ENCODE measurements at regions not wholly inside any gene's neighbourhood (a gene's known extent, or its start where the extent isn't known, plus 50 kb on each side); places are given as distances from the start of the nearest gene placed in this dataset.

DNA sequence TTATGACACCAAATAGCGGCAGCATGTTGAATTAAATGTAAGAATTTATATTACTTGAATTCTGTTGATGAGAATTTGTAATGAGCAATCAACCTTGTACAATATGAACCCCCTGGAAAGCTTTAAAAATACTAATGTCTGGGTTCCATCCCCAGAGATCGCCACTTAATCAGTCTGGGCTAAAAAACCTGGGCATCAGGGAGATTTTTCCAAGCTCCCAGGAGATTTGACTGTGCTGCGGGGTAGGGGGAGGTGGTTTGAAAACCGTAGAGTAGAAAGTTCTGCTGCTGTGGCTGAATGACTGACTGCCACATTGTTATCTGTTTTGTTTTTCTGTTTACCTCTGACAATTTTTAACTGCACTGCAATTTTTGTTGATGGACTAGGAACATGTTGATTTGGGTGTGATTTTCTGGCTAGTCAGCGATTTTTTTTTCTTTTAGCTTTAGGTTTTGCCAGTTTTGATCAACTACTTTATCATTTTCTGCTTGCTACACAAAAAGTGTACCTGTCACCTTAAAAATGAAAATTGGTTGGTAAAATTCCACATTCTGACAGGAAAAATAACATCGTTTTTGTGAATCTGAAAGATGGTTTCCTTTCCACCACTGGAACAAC is 79.3 kb downstream of the PCTP start:
- H3K27me3 ChIP-seq = no peaks in the 10 kb centered on the region

GRCh38 chr17:55830699-55831471 is 80.0 kb downstream of the PCTP start:
- no peaks in the 10 kb centered on the region for H3K36me3 ChIP-seq
- H3K27me3 ChIP-seq = no peaks in the 10 kb centered on the region
- peaks cover 3% of the 10 kb centered on the region; the same call in 1 of the 2 replicates for H3K4me1 ChIP-seq
- H3K4me3 ChIP-seq = no peak overlapping the region
- H3K27ac ChIP-seq = no peak overlapping the region
- peak; percentile 8 to 46 for DNase-seq
- no peaks in the 10 kb centered on the region for H3K9me3 ChIP-seq (replicated peaks)

More for the DNA sequence above, 79.3 kb downstream of the PCTP start:
- Histone ChIP-seq H3K36me3 (no peaks in the 10 kb centered on the region), H3K9me3 (replicated peaks) (no peaks in the 10 kb centered on the region), H3K4me1 (peaks cover 3% of the 10 kb centered on the region; the same call in 1 of the 2 replicates), H3K4me3 (no peak overlapping the region), H3K27ac (no peak overlapping the region)
- DNase-seq = no peak

GRCh38 chr17:55833306-55833705 is 82.5 kb downstream of the PCTP start:
- Histone ChIP-seq H3K4me3 (no peak overlapping the region), H3K36me3 (no peaks in the 10 kb centered on the region), H3K9me3 (replicated peaks) (no peaks in the 10 kb centered on the region), H3K27ac (no peak overlapping the region), H3K27me3 (no peaks in the 10 kb centered on the region), H3K4me1 (peaks cover 3% of the 10 kb centered on the region; the same call in 1 of the 2 replicates)
- DNase-seq = no peak

DNA sequence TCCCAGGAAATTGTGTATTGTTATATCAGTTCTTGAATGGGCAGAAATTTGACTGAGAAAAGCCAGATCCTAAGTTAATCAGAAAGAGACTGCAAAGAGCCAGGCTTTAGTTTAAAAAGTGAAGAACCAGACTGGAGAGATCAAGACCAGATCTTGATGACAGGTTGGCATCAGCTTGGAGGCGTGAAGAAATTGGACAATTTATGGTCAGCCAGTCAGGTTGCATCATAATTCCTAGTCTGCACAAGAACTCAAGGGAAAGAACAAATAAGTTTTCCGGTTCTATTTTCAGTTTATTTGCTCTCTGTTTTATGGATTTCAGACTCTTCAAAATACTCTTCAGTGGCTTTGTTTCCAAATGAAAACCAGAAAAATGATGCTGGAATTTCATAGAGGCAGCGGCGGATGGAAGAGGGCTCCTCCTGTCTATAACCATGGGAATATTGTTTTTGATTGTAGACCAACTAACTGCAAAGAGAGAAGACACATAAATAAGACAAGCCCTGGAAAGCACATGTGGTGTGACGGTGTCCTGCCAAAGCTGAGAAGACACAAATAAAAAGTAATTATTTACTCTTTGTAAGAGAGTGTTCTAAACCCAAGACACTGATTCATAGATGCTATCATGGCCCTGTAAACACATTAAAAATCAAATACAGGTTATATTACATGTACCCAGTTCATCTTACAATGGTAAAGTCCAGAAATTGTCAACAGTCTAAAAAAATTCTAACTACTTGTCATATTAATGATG is 91.7 kb downstream of the PCTP start:
- no peaks in the 10 kb centered on the region for H3K9me3 ChIP-seq (replicated peaks)
- no peak for DNase-seq
- no peaks in the 10 kb centered on the region for H3K27me3 ChIP-seq
- H3K4me3 ChIP-seq = no peak overlapping the region
- no peak overlapping the region for H3K27ac ChIP-seq
- no peaks in the 10 kb centered on the region for H3K36me3 ChIP-seq
- no peaks in the 10 kb centered on the region for H3K4me1 ChIP-seq

DNA sequence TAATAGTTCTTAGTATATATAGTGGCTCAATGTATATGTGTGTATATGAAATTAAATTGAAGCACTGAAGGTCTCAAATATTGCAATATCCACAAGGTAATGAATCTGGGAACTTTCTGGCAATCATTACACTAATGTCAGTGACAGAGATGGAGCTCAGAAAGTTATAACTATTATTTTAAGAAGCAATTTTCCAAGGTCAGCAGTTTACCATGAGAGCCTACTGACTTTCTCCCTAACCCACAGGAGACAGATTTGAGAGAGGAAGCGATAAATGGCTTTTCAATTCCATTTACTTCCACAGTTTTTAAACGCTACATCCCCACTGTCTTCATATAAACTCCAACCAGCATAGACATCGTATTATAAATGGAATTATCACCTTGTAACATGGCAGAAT is 92.9 kb downstream of the PCTP start:
- DNase-seq = no peak
- H3K36me3 ChIP-seq = no peaks in the 10 kb centered on the region

GRCh38 chr17:55845385-55845784 is 94.5 kb downstream of the PCTP start:
- Histone ChIP-seq H3K27me3 (no peaks in the 10 kb centered on the region), H3K36me3 (no peaks in the 10 kb centered on the region), H3K9me3 (replicated peaks) (no peaks in the 10 kb centered on the region), H3K27ac (no peak overlapping the region), H3K4me1 (no peaks in the 10 kb centered on the region), H3K4me3 (no peak overlapping the region)
- DNase-seq = peak; percentile 10 to 42

More for the DNA sequence above, 92.9 kb downstream of the PCTP start:
- Histone ChIP-seq H3K9me3 (replicated peaks) (no peaks in the 10 kb centered on the region), H3K4me1 (no peaks in the 10 kb centered on the region), H3K4me3 (no peak overlapping the region), H3K27ac (no peak overlapping the region), H3K27me3 (no peaks in the 10 kb centered on the region)

GRCh38 chr17:55846745-55847144 is 95.9 kb downstream of the PCTP start:
- no peak overlapping the region for H3K4me3 ChIP-seq
- no peak overlapping the region for H3K27ac ChIP-seq
- H3K27me3 ChIP-seq = no peaks in the 10 kb centered on the region
- no peak for DNase-seq
- H3K9me3 ChIP-seq (replicated peaks) = no peaks in the 10 kb centered on the region
- H3K36me3 ChIP-seq = no peaks in the 10 kb centered on the region
- no peaks in the 10 kb centered on the region for H3K4me1 ChIP-seq

DNA sequence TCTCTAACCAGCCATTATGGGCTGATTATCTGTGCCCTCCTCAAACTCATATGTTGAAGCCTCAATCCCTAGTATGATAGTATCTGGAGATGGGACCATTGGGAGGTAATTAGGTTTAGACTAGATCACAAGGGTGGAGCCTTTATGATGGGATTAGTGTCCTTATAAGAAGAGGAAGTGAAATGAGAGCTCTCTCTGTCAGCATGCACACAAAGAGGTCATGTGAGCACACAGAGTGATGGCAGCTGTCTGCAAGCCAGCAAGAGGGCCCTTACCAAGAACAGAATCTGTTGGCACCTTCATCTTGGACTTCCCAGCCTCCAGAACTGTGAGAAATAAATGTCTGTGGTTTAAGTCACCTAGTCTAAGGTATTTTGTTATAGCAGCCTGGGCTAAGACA is 101.9 kb downstream of the PCTP start:
- no peaks in the 10 kb centered on the region for H3K4me1 ChIP-seq
- DNase-seq = peak in 1 of 2 experiments; percentile 8

GRCh38 chr17:55859301-55859795 is 108.5 kb downstream of the PCTP start:
- Histone ChIP-seq H3K4me1 (no peaks in the 10 kb centered on the region), H3K4me3 (no peak overlapping the region), H3K9me3 (replicated peaks) (no peaks in the 10 kb centered on the region), H3K27ac (no peak overlapping the region), H3K36me3 (no peaks in the 10 kb centered on the region), H3K27me3 (no peaks in the 10 kb centered on the region)
- no peak for DNase-seq

More for the DNA sequence above, 101.9 kb downstream of the PCTP start:
- no peaks in the 10 kb centered on the region for H3K9me3 ChIP-seq (replicated peaks)
- no peak overlapping the region for H3K27ac ChIP-seq
- H3K36me3 ChIP-seq = no peaks in the 10 kb centered on the region
- H3K27me3 ChIP-seq = no peaks in the 10 kb centered on the region
- H3K4me3 ChIP-seq = no peak overlapping the region

DNA sequence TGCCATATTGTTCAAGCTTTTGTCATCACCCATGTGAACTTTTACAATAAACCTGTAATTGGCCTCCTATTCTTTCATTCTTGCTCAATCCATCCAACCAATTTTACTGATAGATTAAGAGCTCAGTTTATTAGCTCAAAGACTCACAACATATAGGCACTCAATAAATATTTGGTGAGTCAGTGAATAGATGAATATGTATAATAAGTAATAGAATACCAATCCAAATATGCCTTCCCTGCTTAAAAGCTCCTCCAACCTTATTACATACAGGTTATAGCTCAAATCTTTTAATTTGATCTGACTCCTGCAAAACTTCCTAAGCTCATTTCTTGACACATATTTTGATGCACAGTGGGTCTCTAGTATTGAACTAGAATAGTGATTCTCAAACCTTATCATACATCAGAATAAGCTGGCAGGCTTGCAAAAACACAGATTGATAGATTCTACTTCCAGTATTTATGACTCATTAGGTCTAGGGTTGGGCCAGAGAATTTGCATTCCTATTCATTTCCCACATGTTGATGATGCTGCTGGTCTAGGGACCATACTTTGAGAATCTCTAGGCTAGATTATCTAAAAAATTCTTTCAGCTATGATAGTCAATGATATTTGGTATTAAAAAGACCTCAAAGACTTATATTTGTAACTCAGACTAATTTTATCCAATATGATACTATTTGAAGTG is 114.4 kb downstream of the PCTP start:
- H3K4me1 ChIP-seq = no peaks in the 10 kb centered on the region
- no peaks in the 10 kb centered on the region for H3K27me3 ChIP-seq
- no peaks in the 10 kb centered on the region for H3K9me3 ChIP-seq (replicated peaks)
- H3K27ac ChIP-seq = no peak overlapping the region
- no peak overlapping the region for H3K4me3 ChIP-seq
- H3K36me3 ChIP-seq = no peaks in the 10 kb centered on the region
- DNase-seq = no peak

DNA sequence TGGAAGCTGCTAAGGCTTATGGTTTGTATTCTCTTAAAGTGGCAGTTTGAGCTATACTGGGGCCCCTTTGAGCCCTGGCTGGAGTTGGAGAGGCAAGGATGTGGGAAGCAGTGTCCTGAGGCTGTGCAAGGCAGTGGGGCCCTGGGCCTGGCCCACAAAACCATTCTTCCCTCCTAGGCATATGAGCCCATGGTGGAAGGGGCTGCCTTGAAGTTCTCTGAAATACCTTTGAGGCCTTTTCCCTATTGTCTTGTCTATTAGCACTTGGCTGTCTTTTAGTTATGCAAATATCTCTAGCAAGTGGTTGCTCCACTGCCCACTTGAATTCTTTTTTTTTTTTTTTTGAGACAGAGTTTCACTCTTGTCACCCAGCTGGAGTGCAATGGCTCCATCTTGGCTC is 119.2 kb downstream of the PCTP start:
- Histone ChIP-seq H3K4me3 (no peak overlapping the region), H3K9me3 (replicated peaks) (no peaks in the 10 kb centered on the region), H3K4me1 (no peaks in the 10 kb centered on the region), H3K27me3 (no peaks in the 10 kb centered on the region), H3K36me3 (no peaks in the 10 kb centered on the region), H3K27ac (no peak overlapping the region)
- no peak for DNase-seq

- H3K36me3 ChIP-seq = no peaks in the 10 kb centered on the region
- H3K9me3 ChIP-seq (replicated peaks) = no peaks in the 10 kb centered on the region
- no peak overlapping the region for H3K27ac ChIP-seq
- no peaks in the 10 kb centered on the region for H3K4me1 ChIP-seq
- DNase-seq = no peak
- no peak overlapping the region for H3K4me3 ChIP-seq
- H3K27me3 ChIP-seq = no peaks in the 10 kb centered on the region
Measured at GRCh38 chr17:55872374-55872773, 121.5 kb downstream of the PCTP start.

DNA sequence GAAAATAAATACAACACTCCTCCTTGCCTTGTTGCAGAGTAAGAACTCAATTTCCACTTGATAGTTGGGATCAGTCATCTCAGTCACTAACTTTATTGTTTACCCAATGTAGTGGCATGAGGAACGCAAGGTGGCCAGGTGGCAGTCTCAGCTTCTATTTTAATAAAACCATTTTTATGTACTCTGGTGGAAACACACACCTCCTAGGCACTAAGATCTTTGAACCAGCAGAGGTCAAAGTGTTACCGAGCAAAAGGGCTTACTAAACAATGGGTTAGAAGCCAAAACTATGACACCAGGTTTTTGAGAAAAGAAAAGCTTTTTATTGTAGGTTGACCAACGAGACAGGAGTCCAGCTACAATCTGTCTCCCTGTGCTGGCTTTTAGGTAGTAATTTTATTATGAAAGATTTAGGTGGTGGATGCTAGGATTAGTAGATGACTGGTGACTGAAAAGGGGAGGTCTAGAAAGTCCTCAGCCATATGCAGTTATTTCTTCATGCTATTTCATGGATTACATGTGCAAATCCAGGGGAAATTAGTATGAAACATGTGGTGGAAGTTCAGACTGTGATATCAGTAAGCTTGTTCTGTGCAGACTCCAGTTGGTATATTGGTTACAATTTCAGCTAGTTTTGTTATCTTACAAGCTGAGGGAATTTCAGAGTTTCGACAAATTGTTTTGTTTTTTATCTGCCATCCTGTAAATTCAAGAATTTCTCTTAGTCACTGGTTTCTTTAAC is 122.3 kb downstream of the PCTP start:
- Histone ChIP-seq H3K4me3 (no peak overlapping the region), H3K36me3 (no peaks in the 10 kb centered on the region), H3K4me1 (no peaks in the 10 kb centered on the region), H3K9me3 (replicated peaks) (no peaks in the 10 kb centered on the region), H3K27ac (no peak overlapping the region), H3K27me3 (no peaks in the 10 kb centered on the region)
- no peak for DNase-seq

- Histone ChIP-seq H3K4me3 (no peak overlapping the region), H3K27ac (no peak overlapping the region), H3K4me1 (no peaks in the 10 kb centered on the region), H3K9me3 (replicated peaks) (no peaks in the 10 kb centered on the region), H3K36me3 (no peaks in the 10 kb centered on the region), H3K27me3 (no peaks in the 10 kb centered on the region)
- DNase-seq = no peak
Measured at GRCh38 chr17:55883149-55883548, 132.3 kb downstream of the PCTP start.

All from SJCRH30 (cell line).